ENCODE measurements at regions not wholly inside any gene's neighbourhood (a gene's known extent, or its start where the extent isn't known, plus 50 kb on each side); places are given as distances from the start of the nearest gene placed in this dataset.

DNA sequence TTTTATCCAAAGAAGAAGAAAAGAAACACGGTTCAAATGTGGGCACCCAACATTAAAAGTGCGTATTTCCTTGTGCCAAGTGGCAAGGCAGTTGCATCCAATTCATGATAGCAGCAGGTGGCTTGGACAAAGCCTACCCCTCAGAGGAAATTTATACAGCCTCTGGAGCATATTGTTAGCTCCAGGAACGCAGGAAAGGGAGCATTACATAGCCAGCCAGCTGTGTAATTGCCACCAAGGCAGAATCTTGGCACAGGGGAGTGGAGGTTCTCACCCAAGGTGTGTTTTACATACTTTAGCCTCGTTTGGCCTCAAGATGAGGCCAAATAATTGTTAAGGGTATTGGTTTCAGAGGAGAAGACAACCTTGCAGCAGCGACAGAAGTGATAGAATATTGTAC, 526.9 kb downstream of the TMEM182 start:
- TF ChIP-seq, protein P1, sequence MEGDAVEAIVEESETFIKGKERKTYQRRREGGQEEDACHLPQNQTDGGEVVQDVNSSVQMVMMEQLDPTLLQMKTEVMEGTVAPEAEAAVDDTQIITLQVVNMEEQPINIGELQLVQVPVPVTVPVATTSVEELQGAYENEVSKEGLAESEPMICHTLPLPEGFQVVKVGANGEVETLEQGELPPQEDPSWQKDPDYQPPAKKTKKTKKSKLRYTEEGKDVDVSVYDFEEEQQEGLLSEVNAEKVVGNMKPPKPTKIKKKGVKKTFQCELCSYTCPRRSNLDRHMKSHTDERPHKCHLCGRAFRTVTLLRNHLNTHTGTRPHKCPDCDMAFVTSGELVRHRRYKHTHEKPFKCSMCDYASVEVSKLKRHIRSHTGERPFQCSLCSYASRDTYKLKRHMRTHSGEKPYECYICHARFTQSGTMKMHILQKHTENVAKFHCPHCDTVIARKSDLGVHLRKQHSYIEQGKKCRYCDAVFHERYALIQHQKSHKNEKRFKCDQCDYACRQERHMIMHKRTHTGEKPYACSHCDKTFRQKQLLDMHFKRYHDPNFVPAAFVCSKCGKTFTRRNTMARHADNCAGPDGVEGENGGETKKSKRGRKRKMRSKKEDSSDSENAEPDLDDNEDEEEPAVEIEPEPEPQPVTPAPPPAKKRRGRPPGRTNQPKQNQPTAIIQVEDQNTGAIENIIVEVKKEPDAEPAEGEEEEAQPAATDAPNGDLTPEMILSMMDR (conservative IDR thresholded peaks at IDR 0.05; ENCODE audit: low read length), result no peak
- TF ChIP-seq EZH2phosphoT487 (IDR thresholded peaks at IDR 0.05; ENCODE audit: borderline replicate concordance), result no peak
